Neural progenitor cell (in vitro differentiated cells): ENCODE measurements at regions not wholly inside any gene's neighbourhood (a gene's known extent, or its start where the extent isn't known, plus 50 kb on each side); places are given as distances from the start of the nearest gene placed in this dataset.

Experiments
- DNase-seq: peaks from one replicate; pipeline ENCODE4 v3.0.0-alpha.2; 2016; ENCODE audit warnings: low spot score
- H2AFZ ChIP-seq: fragments of 200-600 bp; sonication (generic); replicated peaks from 2 replicates; pipeline ENCODE4 v1.6.1; 2016; ENCODE audit warnings: antibody characterized with exemption
- H3F3A ChIP-seq: fragments of 200-600 bp; sonication (generic); 2 replicates; pipeline ENCODE4 v1.6.1; 2016; ENCODE audit warnings: antibody characterized with exemption, low read depth
- H3K27ac ChIP-seq: fragments of 200-600 bp; sonication (generic); 2 replicates; pipeline ENCODE4 v1.5.1; 2016; ENCODE audit warnings: mild to moderate bottlenecking
- H3K27me3 ChIP-seq: fragments of 200-600 bp; sonication (generic); 2 replicates; pipeline ENCODE4 v1.6.1; 2016; ENCODE audit warnings: mild to moderate bottlenecking, moderate library complexity
- H3K36me3 ChIP-seq: fragments of 200-600 bp; sonication (generic); 2 replicates; pipeline ENCODE4 v1.5.1; 2016
- H3K4me1 ChIP-seq: fragments of 200-600 bp; sonication (generic); 2 replicates; pipeline ENCODE4 v1.6.1; 2016; ENCODE audit warnings: mixed run types
- H3K4me2 ChIP-seq: fragments of 200-600 bp; sonication (generic); 2 replicates; pipeline ENCODE4 v1.6.1; 2016
- H3K4me3 ChIP-seq: fragments of 200-600 bp; sonication (generic); 2 replicates; pipeline ENCODE4 v1.5.1; 2016
- H3K79me2 ChIP-seq: fragments of 200-600 bp; sonication (generic); 2 replicates; pipeline ENCODE4 v1.6.1; 2016; ENCODE audit warnings: low read depth
- H3K9ac ChIP-seq: fragments of 200-600 bp; sonication (generic); 2 replicates; pipeline ENCODE4 v1.6.1; 2016
- H3K9me3 ChIP-seq: fragments of 200-600 bp; sonication (generic); 2 replicates; pipeline ENCODE4 v1.5.1; 2016; ENCODE audit warnings: low read depth
- H4K20me1 ChIP-seq: fragments of 200-600 bp; sonication (generic); 2 replicates; pipeline ENCODE4 v1.6.1; 2016; ENCODE audit warnings: low read depth
- H3K27ac Mint-ChIP-seq: 3 replicates; pipeline ENCODE4 v1.8.0; 2021; ENCODE audit warnings: mixed read lengths
- H3K27me3 Mint-ChIP-seq: 2 replicates; pipeline ENCODE4 v1.8.0; 2022; ENCODE audit warnings: low read depth, mild to moderate bottlenecking, inconsistent platforms, moderate library complexity, mixed read lengths; ENCODE audit not compliant: insufficient read depth
- H3K36me3 Mint-ChIP-seq: 3 replicates; pipeline ENCODE4 v1.8.0; 2021; ENCODE audit warnings: mixed read lengths
- H3K4me1 Mint-ChIP-seq: 3 replicates; pipeline ENCODE4 v1.8.0; 2021; ENCODE audit warnings: mixed read lengths
- H3K4me3 Mint-ChIP-seq: 3 replicates; pipeline ENCODE4 v1.8.0; 2021; ENCODE audit warnings: mild to moderate bottlenecking, moderate library complexity, mixed read lengths
- H3K9me3 Mint-ChIP-seq: 3 replicates; pipeline ENCODE4 v1.8.0; 2020; ENCODE audit warnings: mixed read lengths
- EZH2 ChIP-seq: fragments of 200-600 bp; sonication (generic); IDR thresholded peaks from 2 replicates; pipeline ENCODE4 v1.6.1; 2017; ENCODE audit warnings: antibody characterized with exemption, mild to moderate bottlenecking, moderate library complexity
- EZH2phosphoT487 ChIP-seq: fragments of 200-600 bp; sonication (generic); IDR thresholded peaks from 2 replicates; pipeline ENCODE4 v1.6.1; 2017; ENCODE audit warnings: antibody characterized with exemption
- TF ChIP-seq, protein P1 (sequence below): fragments of 200-600 bp; sonication (generic); IDR thresholded peaks from 2 replicates; pipeline ENCODE4 v1.5.1; 2017; ENCODE audit warnings: antibody characterized with exemption, mild to moderate bottlenecking

DNA sequence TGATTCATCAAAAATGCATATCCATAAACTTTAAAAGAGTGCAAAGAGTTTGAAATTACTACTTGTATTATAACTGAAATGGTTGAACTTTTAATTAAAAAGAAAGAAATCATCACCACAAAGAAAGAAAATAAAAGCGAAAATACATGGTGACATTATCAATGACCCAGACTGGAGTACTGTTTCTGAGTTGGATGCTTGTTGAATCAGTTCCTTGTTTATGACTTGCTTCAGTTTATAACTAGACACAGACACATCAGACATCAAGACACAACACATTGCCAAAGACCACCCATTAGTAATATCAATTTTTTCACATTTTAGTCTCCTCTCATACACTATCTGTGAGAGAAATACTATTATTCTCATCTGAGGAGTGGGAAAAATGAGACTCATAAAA lies 293.0 kb downstream of the MRPL39 start:
- Histone ChIP-seq H3F3A (no peaks in the 10 kb centered on the region), H3K4me3 (no peak overlapping the region), H3K9me3 (no peaks in the 10 kb centered on the region), H3K27ac (no peak overlapping the region), H3K4me2 (no peak overlapping the region), H2AFZ (no peak overlapping the region), H3K36me3 (no peaks in the 10 kb centered on the region), H4K20me1 (no peaks in the 10 kb centered on the region), H3K9ac (no peak overlapping the region), H3K79me2 (no peaks in the 10 kb centered on the region), H3K27me3 (no peaks in the 10 kb centered on the region), H3K4me1 (no peaks in the 10 kb centered on the region)
- Mint-ChIP-seq H3K27me3 (no peaks in the 10 kb centered on the region), H3K9me3 (no peaks in the 10 kb centered on the region), H3K4me3 (no peak overlapping the region), H3K4me1 (no peaks in the 10 kb centered on the region), H3K27ac (no peak overlapping the region), H3K36me3 (no peaks in the 10 kb centered on the region)
- no peak for DNase-seq
- TF ChIP-seq EZH2 (no peak), EZH2phosphoT487 (no peak)
- TF ChIP-seq, protein P1, sequence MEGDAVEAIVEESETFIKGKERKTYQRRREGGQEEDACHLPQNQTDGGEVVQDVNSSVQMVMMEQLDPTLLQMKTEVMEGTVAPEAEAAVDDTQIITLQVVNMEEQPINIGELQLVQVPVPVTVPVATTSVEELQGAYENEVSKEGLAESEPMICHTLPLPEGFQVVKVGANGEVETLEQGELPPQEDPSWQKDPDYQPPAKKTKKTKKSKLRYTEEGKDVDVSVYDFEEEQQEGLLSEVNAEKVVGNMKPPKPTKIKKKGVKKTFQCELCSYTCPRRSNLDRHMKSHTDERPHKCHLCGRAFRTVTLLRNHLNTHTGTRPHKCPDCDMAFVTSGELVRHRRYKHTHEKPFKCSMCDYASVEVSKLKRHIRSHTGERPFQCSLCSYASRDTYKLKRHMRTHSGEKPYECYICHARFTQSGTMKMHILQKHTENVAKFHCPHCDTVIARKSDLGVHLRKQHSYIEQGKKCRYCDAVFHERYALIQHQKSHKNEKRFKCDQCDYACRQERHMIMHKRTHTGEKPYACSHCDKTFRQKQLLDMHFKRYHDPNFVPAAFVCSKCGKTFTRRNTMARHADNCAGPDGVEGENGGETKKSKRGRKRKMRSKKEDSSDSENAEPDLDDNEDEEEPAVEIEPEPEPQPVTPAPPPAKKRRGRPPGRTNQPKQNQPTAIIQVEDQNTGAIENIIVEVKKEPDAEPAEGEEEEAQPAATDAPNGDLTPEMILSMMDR, result no peak

DNA sequence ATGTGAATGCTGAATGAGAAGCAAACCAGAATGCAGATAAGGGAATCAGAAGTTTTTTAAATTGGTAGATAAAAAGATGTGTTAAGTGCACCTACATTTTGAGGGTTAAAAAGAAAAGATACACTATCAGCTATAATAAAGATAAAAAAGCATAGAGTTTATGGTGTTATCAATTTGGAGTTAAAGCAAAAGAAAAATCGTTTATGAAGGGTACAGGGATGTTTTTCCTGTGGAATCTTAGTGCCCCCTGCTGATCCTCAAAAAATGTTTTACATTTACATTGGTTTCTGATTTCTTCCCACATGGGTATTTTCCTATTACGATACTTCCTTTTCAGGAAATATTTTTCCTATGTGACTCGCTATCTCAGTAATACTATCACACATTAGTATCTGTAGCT lies 293.5 kb downstream of the MRPL39 start:
- H3K79me2 ChIP-seq, result no peaks in the 10 kb centered on the region
- no peaks in the 10 kb centered on the region for H3K36me3 ChIP-seq
- Mint-ChIP-seq H3K4me3 (no peak overlapping the region), H3K27me3 (no peaks in the 10 kb centered on the region), H3K27ac (no peak overlapping the region), H3K9me3 (no peaks in the 10 kb centered on the region), H3K4me1 (no peaks in the 10 kb centered on the region), H3K36me3 (no peaks in the 10 kb centered on the region)
- H3K4me1 ChIP-seq, result no peaks in the 10 kb centered on the region
- H3K27ac ChIP-seq, result no peak overlapping the region
- no peak overlapping the region for H2AFZ ChIP-seq
- no peak overlapping the region for H3K4me2 ChIP-seq
- no peaks in the 10 kb centered on the region for H3K9me3 ChIP-seq
- no peak for DNase-seq
- H3K27me3 ChIP-seq, result no peaks in the 10 kb centered on the region
- no peak overlapping the region for H3K4me3 ChIP-seq
- no peaks in the 10 kb centered on the region for H3F3A ChIP-seq
- no peaks in the 10 kb centered on the region for H4K20me1 ChIP-seq
- TF ChIP-seq EZH2phosphoT487, result no peak
- TF ChIP-seq, protein P1, result peak; percentile 34
- no peak for TF ChIP-seq EZH2
- no peak overlapping the region for H3K9ac ChIP-seq

DNA sequence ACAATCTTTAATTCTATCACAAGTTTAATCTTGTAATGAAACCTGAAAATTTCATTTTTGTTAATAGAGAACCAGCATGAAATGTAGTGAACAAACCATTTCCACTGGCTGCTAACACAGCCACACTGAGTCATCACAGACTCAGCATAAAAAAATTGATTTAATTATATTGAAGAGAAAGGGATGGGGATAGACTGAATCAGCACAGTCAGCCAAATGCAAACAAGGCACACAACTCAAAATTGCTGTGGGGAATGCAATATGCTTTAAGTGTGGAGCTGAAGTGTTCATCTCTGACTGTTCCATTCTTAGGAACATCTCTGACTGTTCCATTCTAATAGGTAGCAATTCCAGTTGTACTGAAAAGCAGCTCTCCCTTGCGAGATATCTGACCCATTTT lies 299.8 kb downstream of the MRPL39 start:
- Mint-ChIP-seq H3K36me3 (no peaks in the 10 kb centered on the region), H3K4me3 (no peak overlapping the region), H3K4me1 (no peaks in the 10 kb centered on the region), H3K27me3 (no peaks in the 10 kb centered on the region), H3K9me3 (no peaks in the 10 kb centered on the region), H3K27ac (no peak overlapping the region)
- Histone ChIP-seq H3K4me1 (no peaks in the 10 kb centered on the region), H3K4me2 (no peak overlapping the region), H3K27me3 (no peaks in the 10 kb centered on the region), H3K4me3 (no peak overlapping the region), H4K20me1 (no peaks in the 10 kb centered on the region), H2AFZ (no peak overlapping the region), H3K9ac (no peak overlapping the region), H3F3A (no peaks in the 10 kb centered on the region), H3K79me2 (no peaks in the 10 kb centered on the region), H3K9me3 (no peaks in the 10 kb centered on the region), H3K27ac (no peak overlapping the region), H3K36me3 (no peaks in the 10 kb centered on the region)
- TF ChIP-seq, protein P1, result no peak
- no peak for TF ChIP-seq EZH2phosphoT487
- no peak for TF ChIP-seq EZH2
- no peak for DNase-seq

DNA sequence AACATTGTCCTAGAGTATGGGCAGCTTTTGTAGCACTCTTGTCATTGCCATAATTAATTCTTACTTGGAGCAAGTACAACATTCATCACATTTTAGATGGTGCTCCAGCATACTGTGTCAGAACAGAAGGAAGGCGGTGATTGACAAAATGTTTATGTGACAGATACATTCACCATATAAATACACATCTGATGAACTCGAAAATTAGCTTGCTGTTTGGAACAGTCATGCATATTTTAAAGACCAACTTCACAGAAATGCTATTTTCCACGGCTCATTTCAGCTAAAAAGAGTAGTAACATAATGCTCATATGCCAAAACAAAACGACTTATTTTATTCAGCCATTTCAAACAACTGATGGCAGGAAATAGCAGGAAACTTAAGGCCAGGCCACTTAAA lies 302.7 kb downstream of the MRPL39 start:
- Histone ChIP-seq H3K4me3 (no peak overlapping the region), H3K9ac (no peak overlapping the region), H3K27me3 (no peaks in the 10 kb centered on the region), H3K4me2 (no peak overlapping the region), H3K36me3 (no peaks in the 10 kb centered on the region), H3K27ac (no peak overlapping the region), H3F3A (no peaks in the 10 kb centered on the region), H3K9me3 (no peaks in the 10 kb centered on the region), H2AFZ (no peak overlapping the region), H3K79me2 (no peaks in the 10 kb centered on the region), H3K4me1 (no peaks in the 10 kb centered on the region), H4K20me1 (no peaks in the 10 kb centered on the region)
- no peaks in the 10 kb centered on the region for H3K27me3 Mint-ChIP-seq
- H3K9me3 Mint-ChIP-seq, result no peaks in the 10 kb centered on the region
- H3K36me3 Mint-ChIP-seq, result no peaks in the 10 kb centered on the region
- no peak for TF ChIP-seq EZH2phosphoT487
- TF ChIP-seq EZH2, result no peak
- TF ChIP-seq, protein P1, result no peak
- no peak overlapping the region for H3K4me3 Mint-ChIP-seq
- H3K4me1 Mint-ChIP-seq, result peaks cover 3% of the 10 kb centered on the region
- no peak for DNase-seq
- no peak overlapping the region for H3K27ac Mint-ChIP-seq
